HEK293 (cell line): ENCODE measurements at regions not wholly inside any gene's neighbourhood (a gene's known extent, or its start where the extent isn't known, plus 50 kb on each side); places are given as distances from the start of the nearest gene placed in this dataset.

Experiments
- ATF2 ChIP-seq: fragments of 450-650 bp; formaldehyde crosslinking; IDR thresholded peaks from 2 replicates; pipeline ENCODE4 v1.5.1; 2016; ENCODE audit warnings: missing biosample characterization, missing genetic modification characterization, low read depth
- KLF9 ChIP-seq: fragments of 450-650 bp; formaldehyde crosslinking; IDR thresholded peaks from 2 replicates; pipeline ENCODE4 v1.5.1; 2016; ENCODE audit warnings: missing biosample characterization, missing genetic modification characterization, low read depth
- MZF1 ChIP-seq: fragments of 450-650 bp; formaldehyde crosslinking; IDR thresholded peaks from 2 replicates; pipeline ENCODE4 v1.5.1; 2017; ENCODE audit warnings: missing biosample characterization, missing genetic modification characterization, borderline replicate concordance
- REST ChIP-seq: fragments of 450-650 bp; formaldehyde crosslinking; IDR thresholded peaks from 2 replicates; pipeline ENCODE4 v1.5.1; 2016; ENCODE audit warnings: missing biosample characterization, missing genetic modification characterization
- ZBTB26 ChIP-seq: fragments of 450-650 bp; formaldehyde crosslinking; optimal IDR thresholded peaks from 2 replicates; pipeline ENCODE3; 2016; ENCODE audit warnings: missing biosample characterization, mild to moderate bottlenecking, missing genetic modification characterization
- ZNF10 ChIP-seq: fragments of 450-650 bp; formaldehyde crosslinking; IDR thresholded peaks from 2 replicates; pipeline ENCODE4 v1.5.1; 2017; ENCODE audit warnings: missing biosample characterization, missing genetic modification characterization
- ZNF146 ChIP-seq: fragments of 450-650 bp; formaldehyde crosslinking; IDR thresholded peaks from 2 replicates; pipeline ENCODE4 v1.5.1; 2016; ENCODE audit warnings: missing biosample characterization, missing genetic modification characterization
- ZNF184 ChIP-seq: fragments of 450-650 bp; IDR thresholded peaks from 2 replicates; pipeline ENCODE4 v1.5.1; 2018; ENCODE audit warnings: missing biosample characterization, mild to moderate bottlenecking, missing genetic modification characterization
- ZNF202 ChIP-seq: fragments of 450-650 bp; formaldehyde crosslinking; IDR thresholded peaks from 2 replicates; pipeline ENCODE4 v1.5.1; 2016; ENCODE audit warnings: missing biosample characterization, missing genetic modification characterization, borderline replicate concordance
- ZNF596 ChIP-seq: fragments of 450-650 bp; IDR thresholded peaks from 2 replicates; pipeline ENCODE4 v1.5.0; 2018; ENCODE audit warnings: missing biosample characterization, mild to moderate bottlenecking, missing genetic modification characterization, moderate library complexity
- ZNF658 ChIP-seq: fragments of 450-650 bp; formaldehyde crosslinking; IDR thresholded peaks from 2 replicates; pipeline ENCODE4; 2016; ENCODE audit warnings: missing biosample characterization, missing genetic modification characterization
- TF ChIP-seq, protein P1 (sequence below): fragments of 450-650 bp; formaldehyde crosslinking; IDR thresholded peaks from 2 replicates; pipeline ENCODE4 v1.5.1; 2016; ENCODE audit warnings: missing biosample characterization, missing genetic modification characterization
- TF ChIP-seq, protein P2 (sequence below): fragments of 450-650 bp; formaldehyde crosslinking; IDR thresholded peaks from 2 replicates; pipeline ENCODE4 v1.5.1; 2016; ENCODE audit warnings: missing biosample characterization, missing genetic modification characterization, low read depth
- TF ChIP-seq, protein P3 (sequence below): fragments of 450-650 bp; formaldehyde crosslinking; IDR thresholded peaks from 2 replicates; pipeline ENCODE4 v1.5.1; 2017; ENCODE audit warnings: missing biosample characterization, missing genetic modification characterization

DNA sequence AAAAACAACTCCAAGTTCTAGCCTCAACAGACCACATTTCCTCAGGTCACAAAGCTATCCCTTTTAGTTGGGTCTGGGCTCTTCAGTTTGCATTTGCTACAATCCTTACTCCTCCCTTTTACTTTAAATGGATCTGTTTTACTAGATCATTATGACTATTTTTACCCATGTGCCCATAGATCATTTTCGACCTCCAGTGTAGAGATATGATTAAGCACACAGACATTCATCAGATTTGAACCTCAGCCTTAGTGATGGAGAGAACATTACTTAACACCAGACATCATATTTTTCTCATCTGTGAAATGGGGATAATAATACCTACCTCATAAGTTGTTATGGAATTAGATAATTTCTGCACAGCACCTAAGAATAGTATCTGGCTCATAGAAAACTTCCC, 141.9 kb downstream of the NPR3 start:
- TF ChIP-seq ZNF10 (tag by site-specific recombination) (no peak), ZBTB26 (tag by site-specific recombination) (no peak), ZNF596 (no peak), ATF2 (tag by site-specific recombination) (no peak), REST (tag by site-specific recombination) (no peak), ZNF658 (tag by site-specific recombination) (no peak), MZF1 (tag by site-specific recombination) (no peak), KLF9 (tag by site-specific recombination) (no peak), ZNF146 (tag by site-specific recombination) (no peak), ZNF184 (no peak), ZNF202 (tag by site-specific recombination) (no peak)
- TF ChIP-seq, protein P1, sequence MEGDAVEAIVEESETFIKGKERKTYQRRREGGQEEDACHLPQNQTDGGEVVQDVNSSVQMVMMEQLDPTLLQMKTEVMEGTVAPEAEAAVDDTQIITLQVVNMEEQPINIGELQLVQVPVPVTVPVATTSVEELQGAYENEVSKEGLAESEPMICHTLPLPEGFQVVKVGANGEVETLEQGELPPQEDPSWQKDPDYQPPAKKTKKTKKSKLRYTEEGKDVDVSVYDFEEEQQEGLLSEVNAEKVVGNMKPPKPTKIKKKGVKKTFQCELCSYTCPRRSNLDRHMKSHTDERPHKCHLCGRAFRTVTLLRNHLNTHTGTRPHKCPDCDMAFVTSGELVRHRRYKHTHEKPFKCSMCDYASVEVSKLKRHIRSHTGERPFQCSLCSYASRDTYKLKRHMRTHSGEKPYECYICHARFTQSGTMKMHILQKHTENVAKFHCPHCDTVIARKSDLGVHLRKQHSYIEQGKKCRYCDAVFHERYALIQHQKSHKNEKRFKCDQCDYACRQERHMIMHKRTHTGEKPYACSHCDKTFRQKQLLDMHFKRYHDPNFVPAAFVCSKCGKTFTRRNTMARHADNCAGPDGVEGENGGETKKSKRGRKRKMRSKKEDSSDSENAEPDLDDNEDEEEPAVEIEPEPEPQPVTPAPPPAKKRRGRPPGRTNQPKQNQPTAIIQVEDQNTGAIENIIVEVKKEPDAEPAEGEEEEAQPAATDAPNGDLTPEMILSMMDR (tag by site-specific recombination), result no peak
- TF ChIP-seq, protein P2, sequence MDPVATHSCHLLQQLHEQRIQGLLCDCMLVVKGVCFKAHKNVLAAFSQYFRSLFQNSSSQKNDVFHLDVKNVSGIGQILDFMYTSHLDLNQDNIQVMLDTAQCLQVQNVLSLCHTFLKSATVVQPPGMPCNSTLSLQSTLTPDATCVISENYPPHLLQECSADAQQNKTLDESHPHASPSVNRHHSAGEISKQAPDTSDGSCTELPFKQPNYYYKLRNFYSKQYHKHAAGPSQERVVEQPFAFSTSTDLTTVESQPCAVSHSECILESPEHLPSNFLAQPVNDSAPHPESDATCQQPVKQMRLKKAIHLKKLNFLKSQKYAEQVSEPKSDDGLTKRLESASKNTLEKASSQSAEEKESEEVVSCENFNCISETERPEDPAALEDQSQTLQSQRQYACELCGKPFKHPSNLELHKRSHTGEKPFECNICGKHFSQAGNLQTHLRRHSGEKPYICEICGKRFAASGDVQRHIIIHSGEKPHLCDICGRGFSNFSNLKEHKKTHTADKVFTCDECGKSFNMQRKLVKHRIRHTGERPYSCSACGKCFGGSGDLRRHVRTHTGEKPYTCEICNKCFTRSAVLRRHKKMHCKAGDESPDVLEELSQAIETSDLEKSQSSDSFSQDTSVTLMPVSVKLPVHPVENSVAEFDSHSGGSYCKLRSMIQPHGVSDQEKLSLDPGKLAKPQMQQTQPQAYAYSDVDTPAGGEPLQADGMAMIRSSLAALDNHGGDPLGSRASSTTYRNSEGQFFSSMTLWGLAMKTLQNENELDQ (tag by site-specific recombination), result no peak
- TF ChIP-seq, protein P3, sequence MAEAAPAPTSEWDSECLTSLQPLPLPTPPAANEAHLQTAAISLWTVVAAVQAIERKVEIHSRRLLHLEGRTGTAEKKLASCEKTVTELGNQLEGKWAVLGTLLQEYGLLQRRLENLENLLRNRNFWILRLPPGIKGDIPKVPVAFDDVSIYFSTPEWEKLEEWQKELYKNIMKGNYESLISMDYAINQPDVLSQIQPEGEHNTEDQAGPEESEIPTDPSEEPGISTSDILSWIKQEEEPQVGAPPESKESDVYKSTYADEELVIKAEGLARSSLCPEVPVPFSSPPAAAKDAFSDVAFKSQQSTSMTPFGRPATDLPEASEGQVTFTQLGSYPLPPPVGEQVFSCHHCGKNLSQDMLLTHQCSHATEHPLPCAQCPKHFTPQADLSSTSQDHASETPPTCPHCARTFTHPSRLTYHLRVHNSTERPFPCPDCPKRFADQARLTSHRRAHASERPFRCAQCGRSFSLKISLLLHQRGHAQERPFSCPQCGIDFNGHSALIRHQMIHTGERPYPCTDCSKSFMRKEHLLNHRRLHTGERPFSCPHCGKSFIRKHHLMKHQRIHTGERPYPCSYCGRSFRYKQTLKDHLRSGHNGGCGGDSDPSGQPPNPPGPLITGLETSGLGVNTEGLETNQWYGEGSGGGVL, result no peak
